ENCODE measurements at regions not wholly inside any gene's neighbourhood (a gene's known extent, or its start where the extent isn't known, plus 50 kb on each side); places are given as distances from the start of the nearest gene placed in this dataset.

- TF ChIP-seq, protein P1, sequence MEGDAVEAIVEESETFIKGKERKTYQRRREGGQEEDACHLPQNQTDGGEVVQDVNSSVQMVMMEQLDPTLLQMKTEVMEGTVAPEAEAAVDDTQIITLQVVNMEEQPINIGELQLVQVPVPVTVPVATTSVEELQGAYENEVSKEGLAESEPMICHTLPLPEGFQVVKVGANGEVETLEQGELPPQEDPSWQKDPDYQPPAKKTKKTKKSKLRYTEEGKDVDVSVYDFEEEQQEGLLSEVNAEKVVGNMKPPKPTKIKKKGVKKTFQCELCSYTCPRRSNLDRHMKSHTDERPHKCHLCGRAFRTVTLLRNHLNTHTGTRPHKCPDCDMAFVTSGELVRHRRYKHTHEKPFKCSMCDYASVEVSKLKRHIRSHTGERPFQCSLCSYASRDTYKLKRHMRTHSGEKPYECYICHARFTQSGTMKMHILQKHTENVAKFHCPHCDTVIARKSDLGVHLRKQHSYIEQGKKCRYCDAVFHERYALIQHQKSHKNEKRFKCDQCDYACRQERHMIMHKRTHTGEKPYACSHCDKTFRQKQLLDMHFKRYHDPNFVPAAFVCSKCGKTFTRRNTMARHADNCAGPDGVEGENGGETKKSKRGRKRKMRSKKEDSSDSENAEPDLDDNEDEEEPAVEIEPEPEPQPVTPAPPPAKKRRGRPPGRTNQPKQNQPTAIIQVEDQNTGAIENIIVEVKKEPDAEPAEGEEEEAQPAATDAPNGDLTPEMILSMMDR (conservative IDR thresholded peaks at IDR 0.05 in 1 of 2, IDR thresholded peaks at IDR 0.05 in 1 of 2; ENCODE audit: low read depth in 1 of 2, low read length in 2 of 2), result no peak
- TF ChIP-seq EZH2 (IDR thresholded peaks at IDR 0.05; ENCODE audit: low read length, missing control alignments), result no peak
Measured at GRCh38 chr7:54810401-54810800, 51.4 kb upstream of the SEC61G start.

Data from fibroblast of lung (primary cell).